GM12892 (cell line): ENCODE measurements at regions not wholly inside any gene's neighbourhood (a gene's known extent, or its start where the extent isn't known, plus 50 kb on each side); places are given as distances from the start of the nearest gene placed in this dataset.

Experiments
- DNase-seq: peaks from one replicate; pipeline ENCODE4 v3.0.0; 2011; ENCODE audit not compliant: insufficient read length
- FAIRE-seq: peaks from 2 replicates; lab custom pipeline; 2011; peaks lifted over from hg19 to GRCh38; lab: Jason Lieb, UNC
- POLR2A ChIP-seq: IDR thresholded peaks from 2 replicates; pipeline ENCODE4 v1.6.1; 2011; ENCODE audit warnings: low read depth, low read length, control low read depth
- POLR2AphosphoS5 ChIP-seq: IDR thresholded peaks from 2 replicates; pipeline ENCODE4 v1.6.1; 2011; ENCODE audit warnings: low read depth, low read length, control low read depth
- TAF1 ChIP-seq: IDR thresholded peaks from 2 replicates; pipeline ENCODE4 v1.6.1; 2011; ENCODE audit warnings: low read depth, mild to moderate bottlenecking, control low read depth, low read length, borderline replicate concordance

GRCh38 chr9:80320480-80320879 lies 748.7 kb downstream of the TLE4 start:
- no peak for FAIRE-seq
- TF ChIP-seq POLR2A (no peak), POLR2AphosphoS5 (no peak), TAF1 (no peak)
- no peak for DNase-seq

- no peak for DNase-seq
- no peak for FAIRE-seq
- TF ChIP-seq TAF1 = no peak
- TF ChIP-seq POLR2AphosphoS5 = no peak
- TF ChIP-seq POLR2A = no peak
Measured at GRCh38 chr9:80305136-80305535, 733.4 kb downstream of the TLE4 start.

GRCh38 chr9:80294955-80295354 lies 723.2 kb downstream of the TLE4 start:
- TF ChIP-seq POLR2AphosphoS5 = no peak
- TF ChIP-seq POLR2A = no peak
- no peak for TF ChIP-seq TAF1
- DNase-seq (no peak), FAIRE-seq (no peak)

GRCh38 chr9:80294318-80294717 lies 722.6 kb downstream of the TLE4 start:
- FAIRE-seq (no peak), DNase-seq (no peak)
- TF ChIP-seq POLR2AphosphoS5 (no peak), POLR2A (no peak), TAF1 (no peak)

- FAIRE-seq = no peak
- TF ChIP-seq TAF1 (no peak), POLR2AphosphoS5 (no peak), POLR2A (no peak)
- no peak for DNase-seq
Measured at GRCh38 chr9:80292231-80292630, 720.5 kb downstream of the TLE4 start.

- TF ChIP-seq TAF1 = no peak
- TF ChIP-seq POLR2AphosphoS5 = no peak
- no peak for TF ChIP-seq POLR2A
- FAIRE-seq (no peak), DNase-seq (no peak)
Measured at GRCh38 chr9:80285326-80285725, 713.6 kb downstream of the TLE4 start.

GRCh38 chr9:80282766-80283165 lies 711.0 kb downstream of the TLE4 start:
- FAIRE-seq (no peak), DNase-seq (no peak)

GRCh38 chr9:80259079-80259478 lies 687.3 kb downstream of the TLE4 start:
- FAIRE-seq = no peak
- no peak for DNase-seq
- TF ChIP-seq TAF1 (no peak), POLR2AphosphoS5 (no peak), POLR2A (no peak)

More at GRCh38 chr9:80282766-80283165, 711.0 kb downstream of the TLE4 start:
- TF ChIP-seq TAF1 = no peak

GRCh38 chr9:80251778-80252177 lies 680.0 kb downstream of the TLE4 start:
- DNase-seq (no peak), FAIRE-seq (no peak)

GRCh38 chr9:80242022-80242421 lies 670.3 kb downstream of the TLE4 start:
- no peak for FAIRE-seq
- TF ChIP-seq POLR2AphosphoS5 (no peak), TAF1 (no peak), POLR2A (no peak)
- DNase-seq = no peak

More at GRCh38 chr9:80251778-80252177, 680.0 kb downstream of the TLE4 start:
- TF ChIP-seq POLR2A (no peak), POLR2AphosphoS5 (no peak), TAF1 (no peak)

- FAIRE-seq (no peak), DNase-seq (no peak)
- TF ChIP-seq POLR2A = no peak
Measured at GRCh38 chr9:80235752-80236151, 664.0 kb downstream of the TLE4 start.

GRCh38 chr9:80233906-80234305 lies 662.1 kb downstream of the TLE4 start:
- DNase-seq (no peak), FAIRE-seq (no peak)
- no peak for TF ChIP-seq POLR2AphosphoS5
- no peak for TF ChIP-seq TAF1
- TF ChIP-seq POLR2A = no peak
